C4-2B (cell line): ENCODE measurements at regions not wholly inside any gene's neighbourhood (a gene's known extent, or its start where the extent isn't known, plus 50 kb on each side); places are given as distances from the start of the nearest gene placed in this dataset.

ENCODE experiments used
- ZFX ChIP-seq: fragments of 450-650 bp; IDR thresholded peaks from 2 replicates; pipeline ENCODE4 v1.6.1; 2017
- TF ChIP-seq, protein P1 (sequence below): fragments of 450-650 bp; conservative IDR thresholded peaks from 2 replicates; pipeline ENCODE4 v1.5.1; 2017; ENCODE audit warnings: mild to moderate bottlenecking

DNA sequence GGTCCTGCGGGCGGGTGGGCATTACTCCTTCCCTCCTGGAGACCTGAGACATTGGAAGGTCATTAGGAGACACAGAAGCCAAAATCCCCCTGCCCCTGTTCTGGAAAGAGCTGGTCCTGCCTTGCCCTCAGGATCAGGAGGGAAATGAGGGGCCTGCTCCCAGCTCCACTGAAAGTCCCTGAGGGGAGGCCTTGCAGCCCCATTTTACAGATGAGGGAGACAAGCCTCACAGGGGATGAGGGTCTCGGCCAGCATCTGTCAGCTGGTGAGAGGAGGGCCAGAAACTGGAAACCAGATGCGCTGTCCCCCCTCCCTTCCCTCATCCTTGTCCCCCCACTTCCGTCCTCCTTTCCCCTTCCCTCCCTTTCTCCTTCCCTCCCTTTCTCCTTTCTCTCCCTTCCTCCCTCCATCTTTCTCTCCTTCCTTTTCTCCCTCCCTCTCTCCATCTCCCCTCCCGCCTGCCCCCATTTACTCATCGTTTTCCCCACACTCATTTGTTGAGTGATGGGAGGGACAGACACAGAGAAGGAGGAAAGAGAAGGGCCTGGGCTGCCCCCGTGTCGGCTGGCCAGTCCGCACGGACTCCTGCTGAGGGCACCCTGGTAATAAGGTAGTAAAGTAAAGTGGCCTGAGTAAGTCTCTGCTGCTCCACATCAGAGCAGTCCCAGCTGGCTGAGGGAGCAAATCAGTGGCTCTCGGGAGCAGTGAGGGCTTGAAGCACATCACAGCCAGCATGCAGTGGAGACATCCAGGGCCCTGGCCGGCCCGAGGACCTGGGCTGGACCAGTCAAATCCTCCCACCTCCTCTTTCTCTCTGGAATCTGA lies 112.4 kb upstream of the ALDH1A3 start:
- TF ChIP-seq, protein P1, sequence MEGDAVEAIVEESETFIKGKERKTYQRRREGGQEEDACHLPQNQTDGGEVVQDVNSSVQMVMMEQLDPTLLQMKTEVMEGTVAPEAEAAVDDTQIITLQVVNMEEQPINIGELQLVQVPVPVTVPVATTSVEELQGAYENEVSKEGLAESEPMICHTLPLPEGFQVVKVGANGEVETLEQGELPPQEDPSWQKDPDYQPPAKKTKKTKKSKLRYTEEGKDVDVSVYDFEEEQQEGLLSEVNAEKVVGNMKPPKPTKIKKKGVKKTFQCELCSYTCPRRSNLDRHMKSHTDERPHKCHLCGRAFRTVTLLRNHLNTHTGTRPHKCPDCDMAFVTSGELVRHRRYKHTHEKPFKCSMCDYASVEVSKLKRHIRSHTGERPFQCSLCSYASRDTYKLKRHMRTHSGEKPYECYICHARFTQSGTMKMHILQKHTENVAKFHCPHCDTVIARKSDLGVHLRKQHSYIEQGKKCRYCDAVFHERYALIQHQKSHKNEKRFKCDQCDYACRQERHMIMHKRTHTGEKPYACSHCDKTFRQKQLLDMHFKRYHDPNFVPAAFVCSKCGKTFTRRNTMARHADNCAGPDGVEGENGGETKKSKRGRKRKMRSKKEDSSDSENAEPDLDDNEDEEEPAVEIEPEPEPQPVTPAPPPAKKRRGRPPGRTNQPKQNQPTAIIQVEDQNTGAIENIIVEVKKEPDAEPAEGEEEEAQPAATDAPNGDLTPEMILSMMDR = no peak
- TF ChIP-seq ZFX = no peak
